Endothelial cell of umbilical vein (primary cell): ENCODE measurements at regions not wholly inside any gene's neighbourhood (a gene's known extent, or its start where the extent isn't known, plus 50 kb on each side); places are given as distances from the start of the nearest gene placed in this dataset.

Experiments
- BruUV-seq: library from RNA; stranded (reverse); fragments of 400-500 nt; replicated peaks from 2 replicates; lab custom pipeline; 2021; lab: Mats Ljungman, UMichigan
- CTCF ChIA-PET: fragments of 300-600, 350-600 bp; sonication (Branson Sonifier 250); formaldehyde crosslinking; loops from one replicate; lab custom pipeline; 2021; ENCODE audit warnings: antibody characterized with exemption, inconsistent platforms; lab: Charles Lee
- POLR2A ChIA-PET: fragments of 300-600, 350-600 bp; sonication (Branson Sonifier 250); formaldehyde crosslinking; loops from one replicate; lab custom pipeline; 2021; ENCODE audit warnings: antibody characterized with exemption, inconsistent platforms; lab: Charles Lee
- DNase-seq: peaks from one replicate; pipeline ENCODE4 v3.0.0-alpha.2; 2011; ENCODE audit warnings: low read depth, low spot score
- FAIRE-seq: peaks from 2 replicates; lab custom pipeline; 2011; peaks lifted over from hg19 to GRCh38; lab: Jason Lieb, UNC
- H2AFZ ChIP-seq: 2 replicates; pipeline ENCODE4 v1.6.0; 2012; ENCODE audit warnings: low read depth, low read length, control low read depth, inconsistent platforms
- H3K27ac ChIP-seq: 2 replicates; pipeline ENCODE4 v1.5.1; 2011; ENCODE audit warnings: low read depth, mild to moderate bottlenecking, control low read depth, low read length, moderate library complexity; ENCODE audit not compliant: insufficient read depth
- H3K27me3 ChIP-seq, 2 experiments: 2 replicates each; pipeline versions ENCODE4 v1.6.0 to v1.6.1; 2011; ENCODE audit warnings: low read length in 2 of 2, mixed read lengths in 1 of 2; ENCODE audit not compliant: control insufficient read depth in 2 of 2, insufficient read depth in 2 of 2
- H3K36me3 ChIP-seq, 2 experiments: 2 replicates in 1 of 2; 3 replicates in 1 of 2; pipeline ENCODE4 v1.5.1; 2011; ENCODE audit warnings: low read length in 2 of 2, mild to moderate bottlenecking in 1 of 2, moderate library complexity in 1 of 2; ENCODE audit not compliant: control insufficient read depth in 2 of 2, insufficient read depth in 2 of 2; ENCODE audit errors: extremely low read depth in 1 of 2
- H3K4me1 ChIP-seq: 3 replicates; pipeline ENCODE4 v1.5.1; 2011; ENCODE audit warnings: mild to moderate bottlenecking, low read length; ENCODE audit not compliant: control insufficient read depth, insufficient read depth; ENCODE audit errors: extremely low read depth
- H3K4me2 ChIP-seq: 2 replicates; pipeline ENCODE4 v1.6.1; 2011; ENCODE audit warnings: low read length, control low read depth, mixed read lengths; ENCODE audit not compliant: insufficient read depth
- H3K4me3 ChIP-seq, 3 experiments: fragments of 200-600 bp in 1 of 3; sonication (generic), shearing (Covaris generic) in 1 of 3; replicated peaks in 1 of 3; 2 replicates each; pipeline ENCODE4 v1.5.1; 2011 to 2016; ENCODE audit warnings: control low read depth in 3 of 3, low read length in 3 of 3, mild to moderate bottlenecking in 2 of 3, inconsistent platforms in 1 of 3, low read depth in 1 of 3, moderate library complexity in 1 of 3; ENCODE audit not compliant: insufficient read depth in 1 of 3
- H3K79me2 ChIP-seq: 2 replicates; pipeline ENCODE4 v1.6.0; 2012; ENCODE audit warnings: low read length, inconsistent platforms; ENCODE audit not compliant: control insufficient read depth, insufficient read depth
- H3K9ac ChIP-seq: replicated peaks from 2 replicates; pipeline ENCODE3; 2011; ENCODE audit warnings: low read length, control low read depth; ENCODE audit not compliant: insufficient read depth; ENCODE audit errors: extremely low read depth
- H3K9me1 ChIP-seq: replicated peaks from 3 replicates; pipeline ENCODE4 v1.6.0; 2011; ENCODE audit warnings: mild to moderate bottlenecking, low read length; ENCODE audit not compliant: control insufficient read depth, insufficient read depth; ENCODE audit errors: extremely low read depth
- H3K9me3 ChIP-seq: replicated peaks from 2 replicates; pipeline ENCODE4 v1.5.1; 2012; ENCODE audit warnings: low read length, inconsistent platforms; ENCODE audit not compliant: control insufficient read depth, insufficient read depth
- H4K20me1 ChIP-seq: replicated peaks from 2 replicates; pipeline ENCODE3; 2011; ENCODE audit warnings: mild to moderate bottlenecking, low read length; ENCODE audit not compliant: control insufficient read depth, insufficient read depth; ENCODE audit errors: extremely low read depth
- EZH2 ChIP-seq: IDR thresholded peaks from 2 replicates; pipeline ENCODE4 v1.6.1; 2012; ENCODE audit warnings: borderline replicate concordance, low read depth, mild to moderate bottlenecking, moderate library complexity, low read length, inconsistent platforms; ENCODE audit not compliant: severe bottlenecking
- FOS ChIP-seq: IDR thresholded peaks from 2 replicates; pipeline ENCODE4 v1.6.1; 2011; ENCODE audit warnings: mild to moderate bottlenecking, low read length, moderate library complexity, borderline replicate concordance; ENCODE audit not compliant: insufficient read depth
- GATA2 ChIP-seq: IDR thresholded peaks from 2 replicates; pipeline ENCODE4 v1.7.0; 2011; ENCODE audit warnings: low read depth, mild to moderate bottlenecking, moderate library complexity, mixed read lengths, low read length; ENCODE audit not compliant: insufficient read length, insufficient read depth
- JUN ChIP-seq: IDR thresholded peaks from 2 replicates; pipeline ENCODE4 v1.6.1; 2011; ENCODE audit warnings: borderline replicate concordance, low read depth; ENCODE audit not compliant: insufficient read length, insufficient read depth
- MYC ChIP-seq: IDR thresholded peaks from one replicate; pipeline ENCODE4 v1.6.1; 2011; ENCODE audit warnings: mild to moderate bottlenecking, low read depth, low read length
- POLR2A ChIP-seq: IDR thresholded peaks from 2 replicates; pipeline ENCODE4 v1.6.1; 2012; ENCODE audit warnings: low read depth, mild to moderate bottlenecking, control low read depth, low read length
- POLR2AphosphoS5 ChIP-seq: IDR thresholded peaks from 2 replicates; pipeline ENCODE4 v1.6.1; 2012; ENCODE audit warnings: low read depth, mild to moderate bottlenecking, control low read depth, low read length, moderate library complexity; ENCODE audit not compliant: insufficient read depth
- dilution Hi-C: fragments of 300-500 bp; cut with MboI; formaldehyde crosslinking; loops from one replicate; pipeline ENCODE4 v1.15.0; 2019; ENCODE audit warnings: low sequenced_read_pairs; ENCODE audit not compliant: extremely low pct_ligation_motif_present
- intact Hi-C: fragments of 100-400 bp; cut with micrococcal nuclease; formaldehyde crosslinking; loops from one replicate; pipeline ENCODE4 v1.10.0; 2022
- TF ChIP-seq, protein P1 (sequence below): IDR thresholded peaks from 2 replicates; pipeline ENCODE4 v1.6.1; 2011; ENCODE audit not compliant: insufficient read depth, insufficient read length
- TF ChIP-seq, protein P2 (sequence below), 2 donors: IDR thresholded peaks; 1 replicate in 1 of 2; 2 replicates in 1 of 2; pipeline ENCODE4 v1.5.1; 2011; ENCODE audit warnings: low read length in 2 of 2, mild to moderate bottlenecking in 2 of 2, moderate library complexity in 2 of 2, control low read depth in 1 of 2, inconsistent platforms in 1 of 2, low read depth in 1 of 2; ENCODE audit not compliant: insufficient read depth in 1 of 2; ENCODE audit errors: extremely low read depth in 1 of 2

DNA sequence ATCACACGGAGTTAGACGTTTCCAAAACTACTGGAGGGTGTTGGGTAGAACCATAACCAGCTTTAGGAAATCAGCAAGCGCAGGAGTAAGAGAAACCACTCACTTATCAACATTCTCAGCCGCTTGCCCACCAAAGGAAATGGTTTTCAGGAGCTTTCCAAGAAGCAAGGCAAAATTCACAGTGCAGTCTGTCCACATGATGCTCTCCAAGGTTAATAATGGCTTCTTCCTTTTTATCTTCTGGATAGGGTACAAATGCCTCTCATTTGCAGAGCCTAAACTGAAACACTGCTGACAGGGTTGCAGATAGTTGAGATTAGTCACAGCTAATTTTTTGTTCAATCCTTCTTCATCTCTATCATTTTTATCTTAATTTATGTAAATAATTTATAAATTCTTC, 705.4 kb downstream of the RAB28 start:
- TF ChIP-seq FOS (no peak), EZH2 (no peak), POLR2A (no peak), MYC (no peak), POLR2AphosphoS5 (no peak)
- TF ChIP-seq, protein P1, sequence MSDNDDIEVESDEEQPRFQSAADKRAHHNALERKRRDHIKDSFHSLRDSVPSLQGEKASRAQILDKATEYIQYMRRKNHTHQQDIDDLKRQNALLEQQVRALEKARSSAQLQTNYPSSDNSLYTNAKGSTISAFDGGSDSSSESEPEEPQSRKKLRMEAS, result no peak
- TF ChIP-seq, protein P2, sequence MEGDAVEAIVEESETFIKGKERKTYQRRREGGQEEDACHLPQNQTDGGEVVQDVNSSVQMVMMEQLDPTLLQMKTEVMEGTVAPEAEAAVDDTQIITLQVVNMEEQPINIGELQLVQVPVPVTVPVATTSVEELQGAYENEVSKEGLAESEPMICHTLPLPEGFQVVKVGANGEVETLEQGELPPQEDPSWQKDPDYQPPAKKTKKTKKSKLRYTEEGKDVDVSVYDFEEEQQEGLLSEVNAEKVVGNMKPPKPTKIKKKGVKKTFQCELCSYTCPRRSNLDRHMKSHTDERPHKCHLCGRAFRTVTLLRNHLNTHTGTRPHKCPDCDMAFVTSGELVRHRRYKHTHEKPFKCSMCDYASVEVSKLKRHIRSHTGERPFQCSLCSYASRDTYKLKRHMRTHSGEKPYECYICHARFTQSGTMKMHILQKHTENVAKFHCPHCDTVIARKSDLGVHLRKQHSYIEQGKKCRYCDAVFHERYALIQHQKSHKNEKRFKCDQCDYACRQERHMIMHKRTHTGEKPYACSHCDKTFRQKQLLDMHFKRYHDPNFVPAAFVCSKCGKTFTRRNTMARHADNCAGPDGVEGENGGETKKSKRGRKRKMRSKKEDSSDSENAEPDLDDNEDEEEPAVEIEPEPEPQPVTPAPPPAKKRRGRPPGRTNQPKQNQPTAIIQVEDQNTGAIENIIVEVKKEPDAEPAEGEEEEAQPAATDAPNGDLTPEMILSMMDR (IDR thresholded peaks at IDR 0.05; ENCODE audit: extremely low read depth in 1 of 2, insufficient read depth in 1 of 2, low read depth in 1 of 2, low read length in 2 of 2), result no peak
- Histone ChIP-seq H2AFZ (no peak overlapping the region), H3K4me3 (no peak overlapping the region), H3K27ac (no peak overlapping the region), H3K9me1 (no peaks in the 10 kb centered on the region), H3K9ac (no peak overlapping the region), H3K79me2 (no peaks in the 10 kb centered on the region), H3K27me3 (no peaks in the 10 kb centered on the region), H4K20me1 (no peaks in the 10 kb centered on the region), H3K4me1 (no peaks in the 10 kb centered on the region), H3K36me3 (no peaks in the 10 kb centered on the region), H3K4me2 (no peak overlapping the region), H3K9me3 (peaks cover 2% of the 10 kb centered on the region)
- BruUV-seq, result no TSS peak
- CTCF ChIA-PET, result no interaction called here
- dilution Hi-C loops, result no loop called here
- FAIRE-seq, result no peak
- POLR2A ChIA-PET, result no interaction called here
- intact Hi-C loops, result no loop called here
- no peak for DNase-seq

DNA sequence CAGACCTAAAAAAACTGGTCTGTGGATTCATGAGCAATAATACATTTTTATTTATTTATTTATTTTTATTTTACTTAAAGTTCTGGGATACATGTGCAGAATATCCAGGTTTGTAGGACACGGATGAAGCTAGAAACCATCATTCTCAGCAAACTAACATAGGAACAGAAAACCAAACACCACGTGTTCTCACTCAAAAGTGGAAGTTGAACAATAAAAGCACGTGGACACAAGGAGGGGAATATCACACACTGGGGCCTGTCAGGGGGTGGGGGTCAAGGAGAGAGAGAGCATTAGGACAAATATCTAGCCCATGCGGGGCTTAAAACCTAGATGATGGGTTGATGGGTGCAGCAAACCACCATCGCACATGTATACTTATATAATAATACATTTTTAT, 705.9 kb downstream of the RAB28 start:
- Histone ChIP-seq H3K27me3 (no peaks in the 10 kb centered on the region), H3K9ac (no peak overlapping the region), H3K4me1 (no peaks in the 10 kb centered on the region), H3K9me1 (no peaks in the 10 kb centered on the region), H3K9me3 (peaks cover 2% of the 10 kb centered on the region), H4K20me1 (no peaks in the 10 kb centered on the region), H3K27ac (no peak overlapping the region), H3K4me3 (no peak overlapping the region), H2AFZ (no peak overlapping the region), H3K79me2 (no peaks in the 10 kb centered on the region), H3K36me3 (no peaks in the 10 kb centered on the region), H3K4me2 (no peak overlapping the region)
- FAIRE-seq (no peak), DNase-seq (no peak)
- no peak for TF ChIP-seq MYC
- TF ChIP-seq GATA2, result no peak
- TF ChIP-seq, protein P2 (IDR thresholded peaks at IDR 0.05; ENCODE audit: extremely low read depth in 1 of 2, insufficient read depth in 1 of 2, low read depth in 1 of 2, low read length in 2 of 2), result no peak
- TF ChIP-seq FOS, result no peak
- TF ChIP-seq, protein P1, result no peak
- TF ChIP-seq JUN, result no peak
- TF ChIP-seq POLR2A, result no peak
- TF ChIP-seq EZH2, result no peak
- no peak for TF ChIP-seq POLR2AphosphoS5
- ChIA-PET CTCF (no interaction called here), POLR2A (no interaction called here)
- no TSS peak for BruUV-seq
- intact Hi-C loops, result no loop called here
- dilution Hi-C loops, result no loop called here
